Uterus (tissue), 3 donors: ENCODE measurements at regions not wholly inside any gene's neighbourhood (a gene's known extent, or its start where the extent isn't known, plus 50 kb on each side); places are given as distances from the start of the nearest gene placed in this dataset.

Experiments
- DNase-seq, 2 donors: peaks; one replicate each; pipeline ENCODE4 v3.0.0-alpha.2; 2019 to 2020
- H3K27ac ChIP-seq, 2 donors: fragments of 200-600 bp; sonication (generic); 1 replicate in 1 of 2; 2 replicates in 1 of 2; pipeline ENCODE4 v1.5.1; 2016 to 2018
- H3K27me3 ChIP-seq, 2 donors: fragments of 200-600 bp; sonication (generic); one replicate each; pipeline ENCODE4 v1.5.1; 2018 to 2019; ENCODE audit warnings: control low read depth in 1 of 2
- H3K36me3 ChIP-seq, 2 donors: fragments of 200-600 bp; sonication (generic); one replicate each; pipeline ENCODE4 v1.5.1; 2019; ENCODE audit warnings: control low read depth in 1 of 2
- H3K4me1 ChIP-seq, 2 donors: fragments of 200-600 bp; sonication (generic); one replicate each; pipeline ENCODE4 v1.5.1; 2018 to 2019; ENCODE audit warnings: control low read depth in 1 of 2
- H3K4me3 ChIP-seq, 2 donors: fragments of 200-600 bp; sonication (generic); 1 replicate in 1 of 2; 2 replicates in 1 of 2; pipeline ENCODE4 v1.5.1; 2018 to 2019; ENCODE audit warnings: mild to moderate bottlenecking in 1 of 2
- H3K9me3 ChIP-seq, 2 donors: fragments of 200-600 bp; sonication (generic); one replicate each; pipeline ENCODE4 v1.5.1; 2019; ENCODE audit warnings: control low read depth in 1 of 2
- CTCF ChIP-seq, 4 experiments: fragments of 200-600 bp in 2 of 4; fragments of 450-650 bp in 2 of 4; sonication (generic) in 2 of 4; IDR thresholded peaks; one replicate each; pipeline ENCODE4 v1.5.1; 2016 to 2019; ENCODE audit warnings: antibody characterized with exemption in 4 of 4, mild to moderate bottlenecking in 2 of 4, moderate library complexity in 1 of 4
- POLR2A ChIP-seq, 2 donors: fragments of 450-650 bp; IDR thresholded peaks; one replicate each; pipeline ENCODE4 v1.6.1; 2016; ENCODE audit warnings: antibody characterized with exemption in 2 of 2, mild to moderate bottlenecking in 1 of 2, moderate library complexity in 1 of 2
- intact Hi-C: fragments of 100-400 bp; cut with DNase I; formaldehyde crosslinking; loops from one replicate; pipeline ENCODE4 v1.15.1; 2023; ENCODE audit warnings: low total_unique reads
- donor health status: DM: yes; HTN: yes; CAD: no.

DNA sequence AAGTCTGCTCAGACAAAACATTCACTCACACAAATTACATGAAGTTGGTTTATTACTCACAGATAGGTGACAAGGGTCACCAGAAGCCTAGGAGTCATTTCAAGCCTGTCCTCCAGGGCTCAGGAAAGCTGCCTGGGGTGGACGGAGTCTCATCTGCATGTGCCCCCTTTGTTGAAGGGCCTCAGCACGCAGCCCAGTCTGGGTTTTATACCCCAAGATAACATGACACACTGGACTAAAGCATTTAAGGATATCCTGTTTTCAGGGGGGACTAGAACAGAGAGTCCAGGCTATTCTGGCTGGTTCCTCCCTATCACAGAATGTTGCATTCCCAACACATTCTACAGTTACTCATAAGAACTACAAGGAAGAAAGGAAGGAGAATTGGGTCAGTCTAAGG, 164.7 kb downstream of the MREG start:
- intact Hi-C loops = no loop called here
- H3K4me3 ChIP-seq = no peak overlapping the region
- H3K9me3 ChIP-seq = no peaks in the 10 kb centered on the region
- no peaks in the 10 kb centered on the region for H3K36me3 ChIP-seq
- no peak for DNase-seq
- TF ChIP-seq POLR2A (IDR thresholded peaks at IDR 0.05) = no peak
- TF ChIP-seq CTCF (IDR thresholded peaks at IDR 0.05) = no peak
- H3K27me3 ChIP-seq = no peaks in the 10 kb centered on the region
- no peak overlapping the region for H3K27ac ChIP-seq
- H3K4me1 ChIP-seq = no peaks in the 10 kb centered on the region

GRCh38 chr2:215848146-215848545, 165.2 kb downstream of the MREG start:
- Histone ChIP-seq H3K27ac (no peak overlapping the region), H3K4me1 (no peaks in the 10 kb centered on the region), H3K27me3 (no peaks in the 10 kb centered on the region), H3K36me3 (no peaks in the 10 kb centered on the region), H3K4me3 (no peak overlapping the region), H3K9me3 (no peaks in the 10 kb centered on the region)
- intact Hi-C loops = no loop called here
- no peak for DNase-seq
- no peak for TF ChIP-seq POLR2A (IDR thresholded peaks at IDR 0.05)
- no peak for TF ChIP-seq CTCF (IDR thresholded peaks at IDR 0.05)

GRCh38 chr2:215847718-215848117, 165.6 kb downstream of the MREG start:
- no peak overlapping the region for H3K4me3 ChIP-seq
- no peak for DNase-seq
- no peak for TF ChIP-seq CTCF (IDR thresholded peaks at IDR 0.05)
- TF ChIP-seq POLR2A (IDR thresholded peaks at IDR 0.05) = no peak
- no peaks in the 10 kb centered on the region for H3K9me3 ChIP-seq
- H3K36me3 ChIP-seq = no peaks in the 10 kb centered on the region
- no peaks in the 10 kb centered on the region for H3K4me1 ChIP-seq
- intact Hi-C loops = no loop called here
- no peaks in the 10 kb centered on the region for H3K27me3 ChIP-seq
- no peak overlapping the region for H3K27ac ChIP-seq

DNA sequence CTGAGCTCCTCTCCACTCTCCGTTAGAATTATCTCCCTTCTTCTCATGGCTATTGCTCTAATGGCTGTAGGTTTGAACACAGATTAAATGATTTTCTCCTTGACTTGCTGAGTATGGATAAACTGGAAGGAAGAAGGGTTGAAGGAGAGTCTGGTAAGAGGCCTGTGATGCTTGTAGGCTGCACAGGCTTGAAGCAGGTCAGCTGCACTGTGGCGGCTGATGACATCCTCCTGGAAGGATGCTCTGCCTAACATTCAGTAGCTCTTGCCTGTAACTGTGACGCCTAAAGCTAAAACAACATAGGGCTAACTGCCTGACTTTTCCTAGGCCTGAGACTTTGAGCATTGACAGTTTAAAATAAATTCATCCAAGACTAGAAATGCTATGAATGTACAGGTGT, 166.3 kb downstream of the MREG start:
- Histone ChIP-seq H3K4me1 (no peaks in the 10 kb centered on the region), H3K9me3 (no peaks in the 10 kb centered on the region), H3K36me3 (no peaks in the 10 kb centered on the region), H3K27me3 (no peaks in the 10 kb centered on the region), H3K27ac (no peak overlapping the region), H3K4me3 (no peak overlapping the region)
- intact Hi-C loops = no loop called here
- no peak for DNase-seq
- TF ChIP-seq POLR2A (IDR thresholded peaks at IDR 0.05) (no peak), CTCF (IDR thresholded peaks at IDR 0.05) (no peak)

DNA sequence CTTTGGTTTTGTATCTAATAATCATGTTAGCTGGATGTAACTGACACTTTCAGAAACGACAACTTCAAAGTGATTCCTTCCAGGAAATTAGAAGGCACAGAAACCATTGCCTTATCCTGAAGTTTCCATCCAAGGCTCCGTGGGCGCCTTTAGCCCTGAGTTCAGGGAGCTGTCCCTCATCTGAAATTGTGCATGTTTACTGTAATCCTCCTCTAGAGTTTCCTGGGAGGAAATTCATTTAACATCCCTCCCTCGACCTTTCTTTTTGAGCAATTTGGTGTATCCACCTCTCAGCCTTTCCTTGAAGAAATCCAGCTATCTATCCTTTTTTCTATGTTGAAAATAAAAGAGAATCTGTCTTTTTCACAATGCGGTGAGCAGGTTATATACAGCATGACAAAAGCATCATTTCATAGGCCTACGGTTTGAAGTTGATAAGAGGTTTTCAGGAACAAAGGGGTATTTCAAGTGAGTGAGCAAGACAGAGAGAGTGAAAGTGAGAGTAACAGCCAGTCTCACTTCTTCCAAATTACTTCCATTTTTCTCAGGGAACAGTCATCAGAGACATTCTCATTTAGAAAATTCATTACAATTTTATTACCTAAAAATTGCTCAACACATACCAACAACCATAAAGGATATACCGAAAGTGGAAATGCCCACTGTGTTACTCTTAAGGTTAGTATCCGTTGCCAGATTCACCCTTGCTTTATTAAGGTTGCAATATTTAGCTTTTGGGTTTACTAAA, 167.3 kb downstream of the MREG start:
- Histone ChIP-seq H3K27ac (no peak overlapping the region), H3K27me3 (no peaks in the 10 kb centered on the region), H3K4me1 (no peaks in the 10 kb centered on the region), H3K9me3 (no peaks in the 10 kb centered on the region), H3K4me3 (no peak overlapping the region), H3K36me3 (no peaks in the 10 kb centered on the region)
- TF ChIP-seq POLR2A (IDR thresholded peaks at IDR 0.05) (no peak), CTCF (IDR thresholded peaks at IDR 0.05) (no peak)
- no peak for DNase-seq
- intact Hi-C loops = no loop called here
